ENCODE measurements at regions not wholly inside any gene's neighbourhood (a gene's known extent, or its start where the extent isn't known, plus 50 kb on each side); places are given as distances from the start of the nearest gene placed in this dataset.
"Not testable (repeated sequence)": the region's sequence is repeated elsewhere in the genome, so short reads cannot be mapped to it uniquely, and the experiment has no call there.

- Histone ChIP-seq H3K27me3 (ENCODE audit: insufficient read depth, poor library complexity, severe bottlenecking) (no peaks in the 10 kb centered on the region), H3K9me3 (ENCODE audit: severe bottlenecking) (no peaks in the 10 kb centered on the region), H3K27ac (ENCODE audit: poor library complexity, severe bottlenecking) (no peak overlapping the region), H3K4me3 (ENCODE audit: severe bottlenecking) (no peak overlapping the region), H3K4me1 (ENCODE audit: insufficient read depth, poor library complexity, severe bottlenecking) (no peaks in the 10 kb centered on the region), H3K36me3 (ENCODE audit: low read depth) (no peaks in the 10 kb centered on the region)
- TF ChIP-seq CTCF (IDR thresholded peaks at IDR 0.05; ENCODE audit: poor library complexity, severe bottlenecking): no peak
- no peak for DNase-seq (ENCODE audit: low spot score)
- ATAC-seq (ENCODE audit: low read depth): no peak
Measured at GRCh38 chr1:229013981-229014380, 256.9 kb upstream of the RAB4A start.

GRCh38 chr1:229015806-229016205 lies 255.1 kb upstream of the RAB4A start:
- Histone ChIP-seq H3K4me1 (ENCODE audit: insufficient read depth, poor library complexity, severe bottlenecking) (no peaks in the 10 kb centered on the region), H3K9me3 (ENCODE audit: severe bottlenecking) (no peaks in the 10 kb centered on the region), H3K27me3 (ENCODE audit: insufficient read depth, poor library complexity, severe bottlenecking) (no peaks in the 10 kb centered on the region), H3K27ac (ENCODE audit: poor library complexity, severe bottlenecking) (no peak overlapping the region), H3K4me3 (ENCODE audit: severe bottlenecking) (no peak overlapping the region), H3K36me3 (ENCODE audit: low read depth) (no peaks in the 10 kb centered on the region)
- no peak for DNase-seq (ENCODE audit: low spot score)
- no peak for TF ChIP-seq CTCF (IDR thresholded peaks at IDR 0.05; ENCODE audit: poor library complexity, severe bottlenecking)
- no peak for ATAC-seq (ENCODE audit: low read depth)

- H3K27ac ChIP-seq (ENCODE audit: poor library complexity, severe bottlenecking): no peak overlapping the region
- DNase-seq (ENCODE audit: low spot score): no peak
- no peak for ATAC-seq (ENCODE audit: low read depth)
- no peaks in the 10 kb centered on the region for H3K4me1 ChIP-seq (ENCODE audit: insufficient read depth, poor library complexity, severe bottlenecking)
- TF ChIP-seq CTCF (IDR thresholded peaks at IDR 0.05; ENCODE audit: poor library complexity, severe bottlenecking): no peak
- no peaks in the 10 kb centered on the region for H3K36me3 ChIP-seq (ENCODE audit: low read depth)
- H3K4me3 ChIP-seq (ENCODE audit: severe bottlenecking): no peak overlapping the region
- H3K9me3 ChIP-seq (ENCODE audit: severe bottlenecking): no peaks in the 10 kb centered on the region
- no peaks in the 10 kb centered on the region for H3K27me3 ChIP-seq (ENCODE audit: insufficient read depth, poor library complexity, severe bottlenecking)
Measured at GRCh38 chr1:229017091-229017490, 253.8 kb upstream of the RAB4A start.

GRCh38 chr1:229018674-229019295 lies 252.1 kb upstream of the RAB4A start:
- Histone ChIP-seq H3K27ac (ENCODE audit: poor library complexity, severe bottlenecking) (no peak overlapping the region), H3K9me3 (ENCODE audit: severe bottlenecking) (no peaks in the 10 kb centered on the region), H3K36me3 (ENCODE audit: low read depth) (no peaks in the 10 kb centered on the region), H3K4me1 (ENCODE audit: insufficient read depth, poor library complexity, severe bottlenecking) (no peaks in the 10 kb centered on the region), H3K27me3 (ENCODE audit: insufficient read depth, poor library complexity, severe bottlenecking) (no peaks in the 10 kb centered on the region), H3K4me3 (ENCODE audit: severe bottlenecking) (no peak overlapping the region)
- no peak for ATAC-seq (ENCODE audit: low read depth)
- no peak for TF ChIP-seq CTCF (IDR thresholded peaks at IDR 0.05; ENCODE audit: poor library complexity, severe bottlenecking)
- DNase-seq (ENCODE audit: low spot score): no peak

GRCh38 chr1:229019663-229020271 lies 251.1 kb upstream of the RAB4A start:
- Histone ChIP-seq H3K4me1 (ENCODE audit: insufficient read depth, poor library complexity, severe bottlenecking) (peaks cover 4% of the 10 kb centered on the region), H3K4me3 (ENCODE audit: severe bottlenecking) (no peak overlapping the region), H3K27ac (ENCODE audit: poor library complexity, severe bottlenecking) (no peak overlapping the region), H3K27me3 (ENCODE audit: insufficient read depth, poor library complexity, severe bottlenecking) (no peaks in the 10 kb centered on the region), H3K9me3 (ENCODE audit: severe bottlenecking) (no peaks in the 10 kb centered on the region), H3K36me3 (ENCODE audit: low read depth) (no peaks in the 10 kb centered on the region)
- no peak for DNase-seq (ENCODE audit: low spot score)
- no peak for ATAC-seq (ENCODE audit: low read depth)
- TF ChIP-seq CTCF (IDR thresholded peaks at IDR 0.05; ENCODE audit: poor library complexity, severe bottlenecking): no peak

- H3K4me1 ChIP-seq (ENCODE audit: insufficient read depth, poor library complexity, severe bottlenecking); H3K27me3 ChIP-seq (ENCODE audit: insufficient read depth, poor library complexity, severe bottlenecking); H3K9me3 ChIP-seq (ENCODE audit: severe bottlenecking); ATAC-seq (ENCODE audit: low read depth); H3K27ac ChIP-seq (ENCODE audit: poor library complexity, severe bottlenecking); DNase-seq (ENCODE audit: low spot score); H3K36me3 ChIP-seq (ENCODE audit: low read depth); H3K4me3 ChIP-seq (ENCODE audit: severe bottlenecking): not testable (repeated sequence)
Measured at GRCh38 chr1:229021034-229021433, 249.9 kb upstream of the RAB4A start.

Data from RWPE2 (cell line).